HG02678 (cell line): ENCODE measurements at regions not wholly inside any gene's neighbourhood (a gene's known extent, or its start where the extent isn't known, plus 50 kb on each side); places are given as distances from the start of the nearest gene placed in this dataset.

Experiments
- ATAC-seq: cut with Tn5 transposase; IDR thresholded peaks from one replicate; pipeline ENCODE4 v1.9.1; 2021; ENCODE audit warnings: mild to moderate bottlenecking, moderate library complexity; ENCODE audit not compliant: unreplicated experiment

GRCh38 chr18:74023220-74023619, 124.4 kb downstream of the FBXO15 start:
- ATAC-seq = no peak

GRCh38 chr18:74019864-74020263, 127.8 kb downstream of the FBXO15 start:
- ATAC-seq = no peak

- no peak for ATAC-seq
Measured at GRCh38 chr18:74013955-74014354, 133.7 kb downstream of the FBXO15 start.

GRCh38 chr18:74012954-74013630, 134.5 kb downstream of the FBXO15 start:
- ATAC-seq = no peak

- ATAC-seq = no peak
Measured at GRCh38 chr18:74006143-74006542, 141.5 kb downstream of the FBXO15 start.

GRCh38 chr18:74005320-74006109, 142.1 kb downstream of the FBXO15 start:
- ATAC-seq = no peak

GRCh38 chr18:73992242-73993022, 155.2 kb downstream of the FBXO15 start:
- ATAC-seq = no peak

- no peak for ATAC-seq
Measured at GRCh38 chr18:73991570-73991969, 156.1 kb downstream of the FBXO15 start.

GRCh38 chr18:73990258-73990657, 157.4 kb downstream of the FBXO15 start:
- no peak for ATAC-seq

- ATAC-seq = no peak
Measured at GRCh38 chr18:73987247-73987980, 160.2 kb downstream of the FBXO15 start.

GRCh38 chr18:73986711-73987110, 160.9 kb downstream of the FBXO15 start:
- ATAC-seq = no peak

- no peak for ATAC-seq
Measured at GRCh38 chr18:73985855-73986625, 161.6 kb downstream of the FBXO15 start.

GRCh38 chr18:73983970-73984369, 163.7 kb downstream of the FBXO15 start:
- no peak for ATAC-seq

GRCh38 chr18:73983496-73983895, 164.1 kb downstream of the FBXO15 start:
- no peak for ATAC-seq

GRCh38 chr18:73981796-73982195, 165.8 kb downstream of the FBXO15 start:
- ATAC-seq = no peak

- no peak for ATAC-seq
Measured at GRCh38 chr18:73980289-73980979, 167.2 kb downstream of the FBXO15 start.

- no peak for ATAC-seq
Measured at GRCh38 chr18:73979742-73980141, 167.9 kb downstream of the FBXO15 start.

GRCh38 chr18:73976433-73976832, 171.2 kb downstream of the FBXO15 start:
- no peak for ATAC-seq

- no peak for ATAC-seq
Measured at GRCh38 chr18:73975266-73975665, 172.4 kb downstream of the FBXO15 start.

GRCh38 chr18:73973972-73974371, 173.7 kb downstream of the FBXO15 start:
- no peak for ATAC-seq
